ENCODE measurements at regions not wholly inside any gene's neighbourhood (a gene's known extent, or its start where the extent isn't known, plus 50 kb on each side); places are given as distances from the start of the nearest gene placed in this dataset.

DNA sequence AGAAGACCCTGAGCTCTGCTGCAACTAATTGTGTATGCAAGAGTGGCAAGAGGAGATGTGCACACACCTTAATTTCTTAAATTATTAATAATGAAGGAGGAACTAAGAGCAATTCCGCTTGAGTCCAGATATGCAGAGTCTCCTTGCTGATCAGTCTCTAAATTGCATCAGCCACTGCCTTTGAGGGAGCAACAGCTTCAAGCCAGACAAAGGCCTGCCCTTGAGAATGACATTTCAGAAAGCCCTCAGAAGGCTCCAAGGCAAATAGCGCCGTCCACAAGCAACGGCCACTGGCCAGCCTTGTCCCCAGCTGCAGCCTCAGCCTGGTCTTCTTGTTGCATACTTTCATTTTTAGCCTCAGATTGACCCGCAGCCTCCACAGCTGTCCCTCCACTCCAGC, 110.6 kb upstream of the RNF32 start:
- no peaks in the 10 kb centered on the region for H3F3A ChIP-seq (ENCODE audit: insufficient read depth)

DNA sequence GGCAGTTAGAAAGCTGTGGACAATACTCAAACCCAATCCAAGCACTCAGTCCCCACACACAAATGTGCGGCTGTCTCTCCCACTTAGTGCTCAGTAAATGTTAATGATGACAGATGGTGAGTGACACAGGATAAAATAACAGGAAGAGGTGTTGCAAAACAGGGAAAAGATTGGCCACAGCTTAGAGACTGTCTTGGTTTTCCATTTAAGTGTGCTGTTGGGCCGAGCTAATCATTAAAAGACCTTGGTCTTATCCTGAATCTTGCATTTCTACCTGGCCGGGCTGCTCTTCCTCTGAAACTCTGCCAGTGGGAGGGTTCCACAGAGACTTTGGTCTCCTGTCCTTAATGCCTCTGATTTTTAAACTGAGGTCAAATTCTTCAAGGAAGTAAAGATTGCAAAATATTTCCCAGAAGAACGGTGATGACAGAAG, 113.1 kb upstream of the RNF32 start:
- no peaks in the 10 kb centered on the region for H3K27me3 ChIP-seq (replicated peaks; ENCODE audit: insufficient read depth)
- no peak overlapping the region for H3K27ac ChIP-seq
- H3K4me2 ChIP-seq (ENCODE audit: unreplicated experiment) = no peak overlapping the region
- no peaks in the 10 kb centered on the region for H4K20me1 ChIP-seq (ENCODE audit: insufficient read depth)
- 23 to 32% methylated on average over 4 of the region's 4 CpGs for WGBS, 2 experiments (ENCODE audit: low coverage in 1 of 2, low lambda C conversion rate in 2 of 2, missing lambda C conversion rate in 2 of 2)
- H3K4me1 ChIP-seq (ENCODE audit: insufficient read depth) = no peaks in the 10 kb centered on the region
- no peaks in the 10 kb centered on the region for H3K36me3 ChIP-seq (ENCODE audit: low read depth)
- H3K9me3 ChIP-seq (ENCODE audit: low read depth) = no peaks in the 10 kb centered on the region
- in situ Hi-C loops (cut with MboI) = no loop called here
- H2AFZ ChIP-seq = no peak overlapping the region
- H3F3A ChIP-seq (ENCODE audit: insufficient read depth) = no peaks in the 10 kb centered on the region
- H3K9ac ChIP-seq = no peak overlapping the region
- no peaks in the 10 kb centered on the region for H3K9me2 ChIP-seq (ENCODE audit: insufficient read depth)
- TF ChIP-seq EZH2phosphoT487 (IDR thresholded peaks at IDR 0.05; ENCODE audit: insufficient read depth, low read depth) (no peak), EZH2 (IDR thresholded peaks at IDR 0.05; ENCODE audit: insufficient read depth, poor library complexity, severe bottlenecking) (no peak)
- DNase-seq = no peak
- H3K4me3 ChIP-seq = no peak overlapping the region
- no peaks in the 10 kb centered on the region for H3K79me2 ChIP-seq (ENCODE audit: insufficient read depth)

More for the DNA sequence above, 110.6 kb upstream of the RNF32 start:
- Histone ChIP-seq H3K27me3 (replicated peaks; ENCODE audit: insufficient read depth) (no peaks in the 10 kb centered on the region), H3K9me3 (ENCODE audit: low read depth) (no peaks in the 10 kb centered on the region), H3K27ac (no peak overlapping the region), H3K79me2 (ENCODE audit: insufficient read depth) (no peaks in the 10 kb centered on the region), H3K4me2 (ENCODE audit: unreplicated experiment) (no peak overlapping the region), H3K9ac (no peak overlapping the region), H3K36me3 (ENCODE audit: low read depth) (no peaks in the 10 kb centered on the region), H3K4me3 (no peak overlapping the region), H3K9me2 (ENCODE audit: insufficient read depth) (no peaks in the 10 kb centered on the region), H4K20me1 (ENCODE audit: insufficient read depth) (no peaks in the 10 kb centered on the region), H2AFZ (no peak overlapping the region), H3K4me1 (ENCODE audit: insufficient read depth) (no peaks in the 10 kb centered on the region)
- in situ Hi-C loops (cut with MboI) = no loop called here
- no peak for DNase-seq
- WGBS, 2 experiments (ENCODE audit: low coverage in 1 of 2, low lambda C conversion rate in 2 of 2, missing lambda C conversion rate in 2 of 2) = 39 to 43% methylated on average over 5 of the region's 5 CpGs
- no peak for TF ChIP-seq EZH2phosphoT487 (IDR thresholded peaks at IDR 0.05; ENCODE audit: insufficient read depth, low read depth)

DNA sequence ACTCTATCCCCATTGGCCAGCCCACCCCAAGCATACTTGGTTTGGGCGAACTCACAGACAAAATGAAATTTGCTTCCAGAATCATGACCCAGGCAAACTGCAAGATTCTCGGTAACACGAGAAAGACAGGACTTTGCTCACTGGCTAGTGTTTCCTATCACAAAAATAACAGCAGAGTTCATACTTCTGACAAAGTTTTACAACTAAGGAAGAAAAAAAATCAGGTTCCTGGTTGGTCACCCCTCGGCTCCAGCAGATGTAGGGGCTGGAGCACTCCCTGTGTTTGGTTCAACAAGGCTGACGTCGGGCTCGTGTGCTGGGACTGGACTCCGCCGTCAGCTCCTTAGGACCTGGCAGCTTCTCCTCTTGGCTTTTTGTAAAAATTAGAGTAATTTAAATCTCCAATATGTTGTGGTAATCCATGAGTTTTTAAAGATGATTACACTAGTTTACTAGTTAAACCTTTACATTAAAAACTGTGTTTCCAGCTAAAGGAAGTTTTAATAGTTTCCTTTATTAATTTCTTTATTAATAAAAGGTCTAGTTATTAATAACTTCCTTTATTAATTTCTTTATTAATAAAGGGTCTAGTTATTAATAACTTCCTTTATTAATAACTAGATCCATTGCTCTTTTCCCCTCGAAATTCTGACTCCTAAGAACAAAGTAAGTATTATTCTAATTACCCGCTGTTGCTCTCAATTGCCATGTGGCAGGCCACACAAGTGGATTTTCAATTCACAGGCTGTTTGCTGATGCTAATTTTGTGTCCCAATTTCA, 115.6 kb upstream of the RNF32 start:
- DNase-seq = no peak
- WGBS, 2 experiments (ENCODE audit: low coverage in 1 of 2, low lambda C conversion rate in 2 of 2, missing lambda C conversion rate in 2 of 2) = 19 to 33% methylated on average over 11 of the region's 11 CpGs
- no peak overlapping the region for H2AFZ ChIP-seq
- no peak overlapping the region for H3K4me2 ChIP-seq (ENCODE audit: unreplicated experiment)
- H3K4me1 ChIP-seq (ENCODE audit: insufficient read depth) = no peaks in the 10 kb centered on the region
- H3F3A ChIP-seq (ENCODE audit: insufficient read depth) = no peaks in the 10 kb centered on the region
- H3K27ac ChIP-seq = no peak overlapping the region
- H4K20me1 ChIP-seq (ENCODE audit: insufficient read depth) = no peaks in the 10 kb centered on the region
- H3K9me2 ChIP-seq (ENCODE audit: insufficient read depth) = no peaks in the 10 kb centered on the region
- no peaks in the 10 kb centered on the region for H3K9me3 ChIP-seq (ENCODE audit: low read depth)
- H3K79me2 ChIP-seq (ENCODE audit: insufficient read depth) = no peaks in the 10 kb centered on the region
- TF ChIP-seq EZH2phosphoT487 (IDR thresholded peaks at IDR 0.05; ENCODE audit: insufficient read depth, low read depth) (no peak), EZH2 (IDR thresholded peaks at IDR 0.05; ENCODE audit: insufficient read depth, poor library complexity, severe bottlenecking) (no peak)
- no peaks in the 10 kb centered on the region for H3K27me3 ChIP-seq (replicated peaks; ENCODE audit: insufficient read depth)
- H3K36me3 ChIP-seq (ENCODE audit: low read depth) = no peaks in the 10 kb centered on the region
- no peak overlapping the region for H3K4me3 ChIP-seq
- in situ Hi-C loops (cut with MboI) = no loop called here
- H3K9ac ChIP-seq = no peak overlapping the region

DNA sequence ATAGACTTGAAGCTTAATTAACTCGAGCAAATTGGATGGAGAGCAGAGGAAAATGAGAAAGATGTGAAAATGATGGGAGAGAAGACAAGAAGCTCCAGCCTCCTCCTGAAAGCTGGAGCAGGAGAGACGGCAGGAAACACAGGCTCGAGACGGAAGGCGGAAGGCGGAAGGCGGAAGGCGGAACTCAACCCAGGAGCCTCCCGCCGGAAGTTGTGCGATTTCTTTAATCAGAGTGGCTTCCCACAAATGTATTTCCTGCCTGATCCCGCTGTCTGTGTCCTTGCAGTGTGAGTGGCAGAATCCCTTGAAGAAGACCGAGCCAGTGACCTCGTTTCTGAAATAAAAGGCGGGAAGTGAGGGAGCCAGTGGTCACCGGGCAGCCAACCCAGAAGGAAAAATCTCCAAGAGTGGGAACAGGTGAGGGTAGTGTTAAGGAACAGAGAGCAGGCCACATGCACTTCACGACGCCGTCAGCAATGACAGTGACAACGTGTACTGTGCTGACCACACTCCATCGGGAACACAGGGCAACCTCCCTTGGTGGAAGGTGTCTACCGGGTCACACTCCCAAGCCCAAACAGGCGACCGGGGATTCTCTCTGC, 117.0 kb upstream of the RNF32 start:
- no peak overlapping the region for H3K27ac ChIP-seq
- H3K4me2 ChIP-seq (ENCODE audit: unreplicated experiment) = no peak overlapping the region
- in situ Hi-C loops (cut with MboI) = no loop called here
- H3K9me2 ChIP-seq (ENCODE audit: insufficient read depth) = no peaks in the 10 kb centered on the region
- no peaks in the 10 kb centered on the region for H3F3A ChIP-seq (ENCODE audit: insufficient read depth)
- no peaks in the 10 kb centered on the region for H3K4me1 ChIP-seq (ENCODE audit: insufficient read depth)
- no peak overlapping the region for H2AFZ ChIP-seq
- no peaks in the 10 kb centered on the region for H3K9me3 ChIP-seq (ENCODE audit: low read depth)
- no peaks in the 10 kb centered on the region for H4K20me1 ChIP-seq (ENCODE audit: insufficient read depth)
- H3K79me2 ChIP-seq (ENCODE audit: insufficient read depth) = no peaks in the 10 kb centered on the region
- no peak overlapping the region for H3K9ac ChIP-seq
- no peak overlapping the region for H3K4me3 ChIP-seq
- DNase-seq = no peak
- H3K36me3 ChIP-seq (ENCODE audit: low read depth) = no peaks in the 10 kb centered on the region
- no peaks in the 10 kb centered on the region for H3K27me3 ChIP-seq (replicated peaks; ENCODE audit: insufficient read depth)
- 52 to 57% methylated on average over 23 to 24 of the region's 24 CpGs for WGBS, 2 experiments (ENCODE audit: low coverage in 1 of 2, low lambda C conversion rate in 2 of 2, missing lambda C conversion rate in 2 of 2)
- TF ChIP-seq EZH2phosphoT487 (IDR thresholded peaks at IDR 0.05; ENCODE audit: insufficient read depth, low read depth) (no peak), EZH2 (IDR thresholded peaks at IDR 0.05; ENCODE audit: insufficient read depth, poor library complexity, severe bottlenecking) (no peak)

Data from GM23248 (cell line).